ENCODE measurements at regions not wholly inside any gene's neighbourhood (a gene's known extent, or its start where the extent isn't known, plus 50 kb on each side); places are given as distances from the start of the nearest gene placed in this dataset.

DNA sequence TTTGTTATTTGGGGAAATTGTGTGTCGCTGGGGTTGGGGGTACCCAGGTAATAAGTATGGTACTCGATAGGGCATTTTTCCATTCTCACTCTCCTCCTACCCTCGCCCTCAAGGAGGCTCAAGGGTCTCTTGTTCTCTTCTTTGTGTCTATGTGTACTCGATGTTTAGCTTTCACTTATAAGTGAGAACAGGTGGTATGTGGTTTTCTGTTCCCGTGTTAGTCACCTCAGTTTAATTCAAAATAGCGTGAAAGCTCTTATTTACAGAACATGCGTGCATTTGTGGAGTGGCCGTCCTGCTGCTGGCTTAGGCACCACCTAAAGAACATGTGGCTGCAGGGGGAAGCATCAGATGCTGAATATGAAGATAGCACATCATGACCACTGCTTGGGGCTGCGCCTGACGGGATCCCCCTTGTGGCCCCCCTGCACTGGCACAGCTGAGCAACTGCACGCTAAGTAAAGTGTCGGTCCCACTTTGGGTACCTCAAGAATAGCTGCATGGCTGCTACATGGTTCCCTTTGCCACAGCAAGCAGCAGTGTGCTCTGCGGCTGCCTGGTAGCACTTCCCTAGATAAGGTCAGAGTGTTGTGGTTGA, 569.0 kb downstream of the DCDC2C start:
- TF ChIP-seq CTCF (conservative IDR thresholded peaks at IDR 0.05; ENCODE audit: low read length) (no peak), EZH2phosphoT487 (IDR thresholded peaks at IDR 0.05; ENCODE audit: borderline replicate concordance) (no peak)
